ENCODE measurements at regions not wholly inside any gene's neighbourhood (a gene's known extent, or its start where the extent isn't known, plus 50 kb on each side); places are given as distances from the start of the nearest gene placed in this dataset.

- Histone ChIP-seq H3K4me3 (ENCODE audit: low read depth, low read length) (no peak overlapping the region), H3K27ac (ENCODE audit: low read depth, low read length) (no peak overlapping the region), H3K9me3 (ENCODE audit: control insufficient read depth, insufficient read depth, low read length) (peaks cover 11% of the 10 kb centered on the region), H3K27me3 (ENCODE audit: control insufficient read depth, insufficient read depth, low read length) (no peaks in the 10 kb centered on the region)
- CTCF ChIA-PET, result no interaction called here
- DNase-seq (ENCODE audit: low read depth, low spot score), result no peak
- POLR2A ChIA-PET, result no interaction called here
- TF ChIP-seq CTCF (IDR thresholded peaks at IDR 0.05; ENCODE audit: low read depth, low read length), result no peak
Observed at GRCh38 chr3:96190024-96190616, 624.3 kb upstream of the EPHA6 start.

- POLR2A ChIA-PET, result no interaction called here
- H3K27ac ChIP-seq (ENCODE audit: low read depth, low read length), result no peak overlapping the region
- no peak for TF ChIP-seq CTCF (IDR thresholded peaks at IDR 0.05; ENCODE audit: low read depth, low read length)
- no peak for DNase-seq (ENCODE audit: low read depth, low spot score)
- H3K4me3 ChIP-seq (ENCODE audit: low read depth, low read length), result no peak overlapping the region
- no peaks in the 10 kb centered on the region for H3K27me3 ChIP-seq (ENCODE audit: control insufficient read depth, insufficient read depth, low read length)
- peaks cover 11% of the 10 kb centered on the region for H3K9me3 ChIP-seq (ENCODE audit: control insufficient read depth, insufficient read depth, low read length)
- CTCF ChIA-PET, result no interaction called here
Observed at GRCh38 chr3:96192966-96193550, 621.3 kb upstream of the EPHA6 start.

GRCh38 chr3:96200897-96201296, 613.5 kb upstream of the EPHA6 start:
- Histone ChIP-seq H3K4me3 (ENCODE audit: low read depth, low read length) (no peak overlapping the region), H3K9me3 (ENCODE audit: control insufficient read depth, insufficient read depth, low read length) (peaks cover 19% of the 10 kb centered on the region), H3K27ac (ENCODE audit: low read depth, low read length) (no peak overlapping the region), H3K27me3 (ENCODE audit: control insufficient read depth, insufficient read depth, low read length) (no peaks in the 10 kb centered on the region)
- no peak for TF ChIP-seq CTCF (IDR thresholded peaks at IDR 0.05; ENCODE audit: low read depth, low read length)
- ChIA-PET POLR2A (no interaction called here), CTCF (no interaction called here)
- no peak for DNase-seq (ENCODE audit: low read depth, low spot score)

GRCh38 chr3:96201463-96201862, 612.9 kb upstream of the EPHA6 start:
- no peaks in the 10 kb centered on the region for H3K27me3 ChIP-seq (ENCODE audit: control insufficient read depth, insufficient read depth, low read length)
- peaks cover 19% of the 10 kb centered on the region for H3K9me3 ChIP-seq (ENCODE audit: control insufficient read depth, insufficient read depth, low read length)
- no peak for TF ChIP-seq CTCF (IDR thresholded peaks at IDR 0.05; ENCODE audit: low read depth, low read length)
- H3K27ac ChIP-seq (ENCODE audit: low read depth, low read length), result no peak overlapping the region
- CTCF ChIA-PET, result interaction anchor here (0.6 kb wide), 1 partner anchor 1112 kb away, joined by 3 read pairs; no protein-coding TSS in a partner anchor
- POLR2A ChIA-PET, result no interaction called here
- H3K4me3 ChIP-seq (ENCODE audit: low read depth, low read length), result no peak overlapping the region
- DNase-seq (ENCODE audit: low read depth, low spot score), result no peak

- Histone ChIP-seq H3K4me3 (ENCODE audit: low read depth, low read length) (no peak overlapping the region), H3K27me3 (ENCODE audit: control insufficient read depth, insufficient read depth, low read length) (no peaks in the 10 kb centered on the region), H3K9me3 (ENCODE audit: control insufficient read depth, insufficient read depth, low read length) (peaks cover 19% of the 10 kb centered on the region), H3K27ac (ENCODE audit: low read depth, low read length) (no peak overlapping the region)
- no peak for TF ChIP-seq CTCF (IDR thresholded peaks at IDR 0.05; ENCODE audit: low read depth, low read length)
- ChIA-PET CTCF (no interaction called here), POLR2A (no interaction called here)
- no peak for DNase-seq (ENCODE audit: low read depth, low spot score)
Observed at GRCh38 chr3:96202181-96202580, 612.2 kb upstream of the EPHA6 start.
